GM12875 (cell line): ENCODE measurements at regions not wholly inside any gene's neighbourhood (a gene's known extent, or its start where the extent isn't known, plus 50 kb on each side); places are given as distances from the start of the nearest gene placed in this dataset.

Experiments used
- H3K4me3 ChIP-seq: one replicate; pipeline ENCODE4 v1.5.1; 2011; ENCODE audit warnings: low read depth, low read length, control low read depth
- CTCF ChIP-seq: IDR thresholded peaks from 2 replicates; pipeline ENCODE4 v1.5.1; 2011; ENCODE audit warnings: low read depth, mild to moderate bottlenecking, control low read depth, inconsistent platforms, low read length, moderate library complexity, borderline replicate concordance; ENCODE audit not compliant: insufficient read depth

- TF ChIP-seq CTCF: no peak
- H3K4me3 ChIP-seq: no peak overlapping the region
These were observed 116.6 kb upstream of the RBBP8 start for GRCh38 chr18:22816266-22817176.

- no peak for TF ChIP-seq CTCF
- H3K4me3 ChIP-seq: no peak overlapping the region
These were observed 115.3 kb upstream of the RBBP8 start for GRCh38 chr18:22817844-22818243.

GRCh38 chr18:22822024-22822423 is 111.1 kb upstream of the RBBP8 start:
- H3K4me3 ChIP-seq: no peak overlapping the region
- TF ChIP-seq CTCF: no peak

- H3K4me3 ChIP-seq: no peak overlapping the region
These were observed 110.2 kb upstream of the RBBP8 start for GRCh38 chr18:22822841-22823508.

GRCh38 chr18:22826726-22827125 is 106.4 kb upstream of the RBBP8 start:
- no peak for TF ChIP-seq CTCF
- no peak overlapping the region for H3K4me3 ChIP-seq

More at GRCh38 chr18:22822841-22823508, 110.2 kb upstream of the RBBP8 start:
- no peak for TF ChIP-seq CTCF

GRCh38 chr18:22827216-22827615 is 105.9 kb upstream of the RBBP8 start:
- H3K4me3 ChIP-seq: no peak overlapping the region
- no peak for TF ChIP-seq CTCF

GRCh38 chr18:22827741-22828140 is 105.4 kb upstream of the RBBP8 start:
- TF ChIP-seq CTCF: no peak

More at GRCh38 chr18:22827741-22828140, 105.4 kb upstream of the RBBP8 start:
- H3K4me3 ChIP-seq: no peak overlapping the region
